NCI-H146 treated with DMSO at 0.1 percent for 48 hours (cell line): ENCODE measurements at regions not wholly inside any gene's neighbourhood (a gene's known extent, or its start where the extent isn't known, plus 50 kb on each side); places are given as distances from the start of the nearest gene placed in this dataset.

Experiments
- DNase-seq: peaks from one replicate; lab custom pipeline; 2025; ENCODE audit not compliant: unreplicated experiment; lab: John Stamatoyannopoulos, UW

- DNase-seq, result no peak
These were observed 1094.7 kb upstream of the KLHL29 start for GRCh38 chr2:22290302-22290701.

DNA sequence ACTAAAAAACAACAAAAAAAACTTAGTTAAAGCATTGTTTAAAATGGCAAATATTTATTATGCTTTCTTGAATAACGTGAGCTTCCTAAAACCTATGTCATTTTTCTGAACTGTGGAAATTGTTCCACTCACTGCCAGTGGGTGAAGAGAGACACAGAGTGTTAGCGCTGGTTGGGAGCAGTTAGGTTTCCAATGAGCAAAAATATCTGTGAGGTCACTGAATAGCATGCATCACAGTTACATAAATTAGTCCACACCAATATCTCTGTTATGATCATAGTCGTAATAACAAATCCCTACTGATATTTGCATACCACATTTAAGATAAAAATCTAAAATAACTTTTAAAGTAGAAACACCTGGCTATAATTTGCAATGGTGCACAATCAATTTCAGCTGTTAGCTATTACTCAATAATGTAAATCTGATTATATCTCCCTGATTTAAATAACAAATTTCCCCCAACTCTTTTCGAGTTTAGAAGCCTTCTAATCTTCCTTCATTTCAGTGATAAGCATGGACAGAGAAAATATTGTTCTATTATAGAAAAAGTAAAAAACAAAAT lies 1094.0 kb upstream of the KLHL29 start:
- DNase-seq, result no peak

GRCh38 chr2:22301228-22301627 lies 1083.8 kb upstream of the KLHL29 start:
- no peak for DNase-seq

DNA sequence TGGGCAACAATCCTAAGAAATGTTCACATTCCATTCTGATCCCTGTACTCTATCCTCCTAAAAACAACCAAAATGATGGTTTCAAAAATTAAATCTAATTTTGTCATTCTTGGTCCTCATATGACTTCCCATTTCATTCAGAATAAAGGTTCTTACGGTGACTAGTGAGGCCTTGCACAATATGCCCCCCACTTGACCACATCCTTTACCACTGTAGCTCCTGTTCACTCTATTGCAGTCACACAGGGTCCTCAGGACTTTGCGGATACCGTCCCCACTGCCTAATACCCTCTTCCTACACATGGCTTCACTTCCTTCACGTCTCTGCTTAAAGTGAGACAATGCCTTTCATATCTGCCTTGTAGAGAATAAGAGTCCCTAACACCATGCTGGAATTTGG lies 1058.7 kb upstream of the KLHL29 start:
- no peak for DNase-seq

DNA sequence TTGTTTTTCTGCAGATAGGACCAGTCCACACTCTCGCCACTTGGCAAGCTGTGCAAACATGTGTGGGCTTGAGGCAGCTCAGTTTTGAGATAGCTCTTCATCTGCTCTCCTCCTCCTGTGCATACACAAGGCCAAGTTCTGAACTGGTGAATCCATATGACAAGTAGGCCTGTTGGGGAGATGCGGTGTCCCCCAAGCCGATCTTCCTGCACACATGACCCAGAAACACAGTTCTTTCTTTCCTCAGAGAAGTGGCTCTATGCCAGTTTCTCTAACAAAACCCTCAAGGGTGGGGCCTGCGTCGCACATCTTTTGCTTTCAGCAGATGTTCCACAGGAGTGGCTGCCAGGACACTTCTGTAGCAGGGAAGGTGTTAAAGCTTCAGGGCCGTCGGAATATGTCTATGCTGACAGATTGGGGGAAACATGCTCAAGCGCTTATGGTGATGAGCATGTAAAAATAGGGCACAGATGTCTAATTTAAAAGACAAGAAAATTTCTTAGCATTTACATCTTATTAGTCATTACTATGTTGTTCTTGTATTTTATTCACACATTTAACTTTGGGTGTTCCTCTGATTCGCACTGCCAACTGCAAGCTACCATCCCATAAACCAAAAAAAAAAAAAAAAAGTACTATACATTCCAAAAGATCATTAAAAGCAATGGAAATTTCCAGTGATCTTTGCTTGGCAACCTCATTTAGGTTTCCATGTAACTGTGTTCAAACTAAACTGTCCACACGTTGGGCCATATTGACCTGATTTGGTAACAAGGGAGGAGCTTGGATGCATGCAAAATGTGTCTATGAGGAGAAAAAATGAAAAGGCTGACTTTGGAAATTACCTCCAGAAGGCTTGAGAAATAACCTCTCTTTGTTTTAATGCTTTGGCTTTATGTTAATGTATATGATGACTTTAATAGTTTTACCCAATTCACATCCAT lies 1055.5 kb upstream of the KLHL29 start:
- DNase-seq, result no peak

DNA sequence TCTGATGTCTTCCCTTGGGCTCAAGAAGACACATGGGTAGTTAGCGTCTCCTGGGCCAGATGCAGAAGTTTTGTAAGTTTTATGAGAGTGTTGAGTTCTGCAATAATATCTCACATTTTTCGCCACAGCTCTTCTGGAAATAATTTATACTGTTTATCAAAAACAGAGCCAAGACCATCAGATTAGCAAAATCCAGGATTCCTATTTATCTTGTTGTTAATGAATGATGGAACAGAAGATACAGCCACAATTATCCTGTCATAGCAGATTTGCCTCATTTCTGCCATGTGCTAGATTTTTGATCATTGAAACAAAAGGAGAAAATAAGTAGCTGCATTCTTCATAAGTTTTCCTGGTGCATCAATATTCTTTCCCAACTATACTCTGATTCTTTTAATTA lies 1048.6 kb upstream of the KLHL29 start:
- DNase-seq, result no peak

- no peak for DNase-seq
These were observed 1044.3 kb upstream of the KLHL29 start for GRCh38 chr2:22340716-22341115.

GRCh38 chr2:22347306-22347705 lies 1037.7 kb upstream of the KLHL29 start:
- DNase-seq, result no peak

DNA sequence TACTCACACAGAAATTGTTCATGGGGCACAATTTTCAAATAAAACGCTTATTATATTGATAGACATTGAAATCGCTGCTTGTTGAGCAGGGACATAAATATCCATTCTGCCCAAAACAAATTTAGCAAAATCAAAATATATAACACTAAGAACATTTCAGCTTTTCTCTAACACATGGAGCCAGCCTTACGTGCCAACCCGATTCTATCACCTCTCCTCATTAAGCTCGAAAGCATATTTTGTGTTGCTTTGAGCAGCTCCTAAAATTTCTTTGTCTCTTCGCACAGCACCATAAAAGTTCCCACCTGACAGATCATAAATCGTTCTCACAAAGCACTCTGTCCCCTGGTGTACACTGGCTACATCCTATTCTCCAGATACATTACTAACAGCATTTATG lies 1034.4 kb upstream of the KLHL29 start:
- no peak for DNase-seq

DNA sequence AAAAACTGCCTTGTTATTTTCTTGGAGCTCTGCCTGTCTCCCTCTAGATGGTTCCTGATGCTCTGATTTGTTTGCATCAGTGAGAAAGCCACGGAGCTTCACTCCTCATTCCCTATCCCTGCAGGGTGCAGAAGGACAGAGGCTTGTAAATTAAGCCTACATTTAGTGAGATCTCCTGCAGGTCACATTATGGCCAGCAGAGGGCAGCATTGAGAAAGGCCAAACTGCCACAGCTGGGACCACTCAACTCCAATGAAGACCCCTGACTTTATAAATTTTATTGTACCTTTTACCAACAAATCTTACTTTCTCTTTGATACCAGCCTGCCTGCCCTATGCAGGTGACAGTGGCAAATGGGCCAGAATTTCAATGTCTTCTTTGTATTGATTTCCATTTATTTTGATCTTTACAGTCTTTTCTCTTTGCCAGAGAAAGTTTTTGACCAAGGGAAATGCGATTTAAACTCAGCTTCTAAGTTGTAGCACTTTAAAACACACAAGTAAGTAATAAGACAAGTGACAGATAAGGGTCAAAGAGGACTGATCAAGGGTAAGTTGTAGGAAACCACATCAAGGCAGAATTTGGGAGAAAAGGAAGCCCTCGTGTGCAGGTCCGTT lies 1029.1 kb upstream of the KLHL29 start:
- DNase-seq, result no peak

- no peak for DNase-seq
These were observed 1025.8 kb upstream of the KLHL29 start for GRCh38 chr2:22359071-22359672.

- no peak for DNase-seq
These were observed 1024.1 kb upstream of the KLHL29 start for GRCh38 chr2:22360735-22361374.

DNA sequence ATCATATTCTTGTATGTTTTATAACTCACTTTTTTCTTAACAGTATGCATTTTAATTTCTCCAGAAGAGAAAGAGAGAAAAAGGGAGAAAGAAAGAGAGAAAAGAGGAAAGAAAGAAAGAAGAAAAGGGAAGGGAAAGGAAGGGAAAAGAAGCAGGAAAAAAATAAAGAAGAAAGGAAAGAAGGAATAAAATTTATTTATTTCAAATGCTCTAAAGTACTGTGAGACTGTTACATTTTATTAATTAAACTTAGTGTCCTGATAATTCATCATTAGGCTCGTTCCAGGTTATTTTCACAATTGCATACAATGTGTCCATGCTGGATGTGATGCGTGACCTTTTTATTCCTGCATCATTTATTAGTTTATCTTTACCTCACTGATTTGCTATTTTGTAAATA lies 1023.4 kb upstream of the KLHL29 start:
- DNase-seq, result no peak

GRCh38 chr2:22375096-22375495 lies 1009.9 kb upstream of the KLHL29 start:
- DNase-seq, result no peak

GRCh38 chr2:22377268-22377667 lies 1007.7 kb upstream of the KLHL29 start:
- DNase-seq, result no peak

DNA sequence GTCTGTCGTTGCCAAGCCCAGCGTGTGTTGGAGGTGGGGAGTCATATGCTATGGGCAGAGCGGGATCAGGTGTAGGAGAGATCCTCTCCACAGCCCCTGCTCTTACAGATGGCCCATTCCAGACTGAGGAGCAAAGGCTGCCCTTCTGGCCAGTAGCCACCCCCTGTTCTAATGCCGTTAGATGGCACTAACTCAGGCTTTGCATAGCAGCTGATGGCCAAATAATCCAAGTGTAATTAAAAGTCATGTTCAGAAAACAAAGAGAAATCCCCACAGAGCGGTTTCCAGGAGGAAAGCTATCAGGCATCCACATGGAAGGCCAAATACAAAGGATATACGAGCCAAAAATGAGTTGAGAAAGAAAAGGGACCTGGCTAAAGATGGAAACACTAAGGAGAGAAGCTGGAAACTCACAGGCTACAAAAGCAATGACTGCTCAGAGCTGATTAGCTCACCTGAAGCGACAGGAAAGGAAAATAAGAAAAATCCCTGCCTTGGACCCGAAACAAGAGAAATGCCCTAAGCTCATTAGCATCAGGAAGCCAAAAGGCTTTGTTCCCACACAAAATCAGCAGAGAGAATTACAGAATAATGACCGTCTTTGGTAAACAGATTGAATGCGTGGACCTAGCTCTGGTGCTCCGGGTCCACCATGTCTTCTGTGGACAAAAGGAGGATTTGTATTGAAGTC lies 1002.4 kb upstream of the KLHL29 start:
- DNase-seq, result no peak

DNA sequence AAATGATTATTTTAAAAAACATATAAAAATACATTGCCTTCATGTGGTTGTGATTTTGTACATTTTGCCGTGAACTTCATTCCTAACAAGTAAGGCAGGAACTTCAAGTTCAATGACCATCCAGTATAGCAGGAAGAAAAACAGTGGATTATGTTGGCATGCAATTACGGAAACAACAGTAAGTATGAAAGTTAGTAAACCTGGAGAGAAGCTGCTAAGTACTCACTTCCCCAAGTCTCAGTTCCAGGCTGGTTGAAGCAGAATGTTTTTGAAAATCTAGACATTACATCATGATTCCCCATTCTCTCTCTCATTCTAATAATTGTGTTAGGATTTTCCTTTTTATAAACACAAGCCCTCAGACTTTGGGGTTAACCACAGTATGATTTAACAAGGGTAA lies 987.1 kb upstream of the KLHL29 start:
- no peak for DNase-seq

- no peak for DNase-seq
These were observed 981.2 kb upstream of the KLHL29 start for GRCh38 chr2:22403748-22404147.

DNA sequence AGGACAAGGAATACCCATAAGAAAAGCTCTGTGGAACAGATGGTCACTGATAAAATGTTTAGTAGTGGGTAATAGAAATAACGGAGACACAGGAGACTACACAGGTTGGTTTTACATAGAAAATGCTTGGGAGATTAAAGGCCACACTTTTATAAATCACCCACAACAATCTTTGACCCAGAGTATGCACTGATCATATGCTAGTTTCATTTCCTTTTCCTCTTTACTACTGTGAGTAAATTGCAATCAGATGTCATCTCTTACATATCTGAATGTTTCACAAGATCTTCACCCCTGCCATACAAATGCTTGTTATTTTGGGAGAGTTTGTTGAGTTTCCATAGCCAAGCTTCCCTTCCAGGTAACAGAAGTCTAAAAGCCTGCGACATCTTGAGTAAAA lies 978.4 kb upstream of the KLHL29 start:
- DNase-seq, result no peak

GRCh38 chr2:22420076-22420475 lies 964.9 kb upstream of the KLHL29 start:
- no peak for DNase-seq

- DNase-seq, result no peak
These were observed 942.9 kb upstream of the KLHL29 start for GRCh38 chr2:22442051-22442450.
